B cell (primary cell): ENCODE measurements at regions not wholly inside any gene's neighbourhood (a gene's known extent, or its start where the extent isn't known, plus 50 kb on each side); places are given as distances from the start of the nearest gene placed in this dataset.
"Not testable (repeated sequence)": the region's sequence is repeated elsewhere in the genome, so short reads cannot be mapped to it uniquely, and the experiment has no call there.

ENCODE experiments used
- ATAC-seq: fragments of 200-7000 bp; cut with Tn5 transposase; one replicate; pipeline ENCODE4 v1.10.0; 2021; ENCODE audit warnings: low read depth, mild to moderate bottlenecking, moderate number of reproducible peaks, moderate library complexity
- CTCF ChIA-PET: fragments of 350-600 bp; sonication (Branson Sonifier 250); formaldehyde crosslinking; loops from one replicate; lab custom pipeline; 2021; ENCODE audit warnings: antibody characterized with exemption, inconsistent platforms; lab: Charles Lee
- POLR2A ChIA-PET: fragments of 350-600 bp; sonication (Branson Sonifier 250); formaldehyde crosslinking; loops from one replicate; lab custom pipeline; 2021; ENCODE audit warnings: antibody characterized with exemption; lab: Charles Lee
- DNase-seq: peaks from one replicate; pipeline ENCODE4 v3.0.0; 2013
- H2AFZ ChIP-seq: 2 replicates; pipeline ENCODE4 v1.6.1; 2012; ENCODE audit warnings: mild to moderate bottlenecking, low read depth, low read length; ENCODE audit not compliant: insufficient read depth, poor library complexity, severe bottlenecking
- H3K27ac ChIP-seq, 2 donors: 1 replicate in 1 of 2; 2 replicates in 1 of 2; pipeline ENCODE4 v1.5.1; 2012 to 2013; ENCODE audit warnings: low read length in 2 of 2, mild to moderate bottlenecking in 2 of 2, moderate library complexity in 1 of 2
- H3K27me3 ChIP-seq, 4 experiments: fragments of 200-600 bp in 1 of 4; sonication (generic) in 1 of 4; replicated peaks in 1 of 4; 1 replicate in 2 of 4; 2 replicates in 2 of 4; pipeline versions ENCODE4 v1.6.1 to v1.7.0; 2013 to 2016; ENCODE audit warnings: low read length in 3 of 4, mild to moderate bottlenecking in 2 of 4, mixed read lengths in 1 of 4, moderate library complexity in 1 of 4; ENCODE audit not compliant: insufficient read depth in 4 of 4, control insufficient read depth in 3 of 4; ENCODE audit errors: control extremely low read depth in 1 of 4
- H3K36me3 ChIP-seq, 2 experiments: replicated peaks in 1 of 2; 1 replicate in 1 of 2; 2 replicates in 1 of 2; pipeline versions ENCODE4 v1.6.1 to v1.7.1; 2013; ENCODE audit warnings: low read length in 1 of 2; ENCODE audit not compliant: insufficient read depth in 2 of 2, control insufficient read depth in 1 of 2; ENCODE audit errors: control extremely low read depth in 1 of 2, extremely low read depth in 1 of 2
- H3K4me1 ChIP-seq, 2 donors: fragments of 200-600 bp in 1 of 2; sonication (generic) in 1 of 2; 1 replicate in 1 of 2; 2 replicates in 1 of 2; pipeline versions ENCODE4 v1.5.1 to v1.6.1; 2013 to 2017; ENCODE audit warnings: low read length in 2 of 2; ENCODE audit not compliant: control insufficient read depth in 2 of 2, insufficient read depth in 2 of 2
- H3K4me2 ChIP-seq: replicated peaks from 2 replicates; pipeline ENCODE3; 2012; ENCODE audit warnings: mild to moderate bottlenecking, low read depth, low read length; ENCODE audit not compliant: poor library complexity, severe bottlenecking
- H3K4me3 ChIP-seq, 5 experiments: fragments of 200-600 bp in 1 of 5; sonication (generic) in 1 of 5; 1 replicate in 3 of 5; 2 replicates in 2 of 5; pipeline versions ENCODE4 v1.5.1 to v1.7.0; 2011 to 2016; ENCODE audit warnings: low read length in 4 of 5, mild to moderate bottlenecking in 4 of 5, low read depth in 2 of 5, control low read depth in 1 of 5, moderate library complexity in 1 of 5; ENCODE audit not compliant: insufficient read depth in 1 of 5; ENCODE audit errors: control extremely low read depth in 1 of 5, extremely low read depth in 1 of 5
- H3K79me2 ChIP-seq: fragments of 200-600 bp; sonication (generic); one replicate; pipeline ENCODE4 v1.6.0; 2016; ENCODE audit warnings: low read length; ENCODE audit not compliant: control insufficient read depth, insufficient read depth
- H3K9ac ChIP-seq: fragments of 200-600 bp; sonication (generic); 2 replicates; pipeline ENCODE4 v1.6.1; 2017; ENCODE audit warnings: mild to moderate bottlenecking, low read length, moderate library complexity
- H3K9me3 ChIP-seq, 3 donors: one replicate each; pipeline versions ENCODE4 v1.6.1 to v1.7.1; 2013; ENCODE audit warnings: low read length in 2 of 3; ENCODE audit not compliant: control insufficient read depth in 2 of 3, insufficient read depth in 1 of 3; ENCODE audit errors: control extremely low read depth in 1 of 3
- H4K20me1 ChIP-seq: 2 replicates; pipeline ENCODE4 v1.6.0; 2012; ENCODE audit warnings: mild to moderate bottlenecking, low read length; ENCODE audit not compliant: insufficient read depth, control insufficient read depth, poor library complexity, severe bottlenecking
- H3K27ac Mint-ChIP-seq: one replicate; pipeline ENCODE4 v1.8.0; 2021; ENCODE audit warnings: mixed read lengths
- H3K27me3 Mint-ChIP-seq: one replicate; pipeline ENCODE4 v1.8.0; 2021; ENCODE audit warnings: mixed read lengths
- H3K4me1 Mint-ChIP-seq: one replicate; pipeline ENCODE4 v1.8.0; 2021; ENCODE audit warnings: mixed read lengths
- H3K4me3 Mint-ChIP-seq: one replicate; pipeline ENCODE4 v1.8.0; 2021; ENCODE audit warnings: mixed read lengths
- H3K9me3 Mint-ChIP-seq: one replicate; pipeline ENCODE4 v1.8.0; 2022; ENCODE audit warnings: mixed read lengths; ENCODE audit not compliant: insufficient read depth
- WGBS: methylation state at CpG from one replicate; pipeline ENCODE4 v1.1.5; 2013; ENCODE audit warnings: missing lambda C conversion rate; ENCODE audit not compliant: insufficient coverage; 5-methylcytosine and 5-hydroxymethylcytosine counted together
- intact Hi-C: fragments of 100-400 bp; cut with micrococcal nuclease; formaldehyde crosslinking; loops from one replicate; pipeline ENCODE4 v1.10.0; 2022

GRCh38 chr2:91588782-91589223 lies 2897.3 kb downstream of the RPIA start:
- H3K9me3 Mint-ChIP-seq, H3K4me1 Mint-ChIP-seq, ATAC-seq, H3K4me3 ChIP-seq, H3K4me2 ChIP-seq, CTCF ChIA-PET, H3K36me3 ChIP-seq, H3K79me2 ChIP-seq, H3K9ac ChIP-seq, H3K4me3 Mint-ChIP-seq, DNase-seq, POLR2A ChIA-PET, H3K4me1 ChIP-seq, intact Hi-C loops, H4K20me1 ChIP-seq, H3K27me3 ChIP-seq, H3K27ac ChIP-seq, H2AFZ ChIP-seq, H3K27ac Mint-ChIP-seq: not testable (repeated sequence)
- peaks cover 0 to 16% (median 0%) of the 10 kb centered on the region in 3 donors for H3K9me3 ChIP-seq
- peaks cover 24% of the 10 kb centered on the region for H3K27me3 Mint-ChIP-seq
- WGBS, result 83% methylated on average over 34 of the region's 36 CpGs

GRCh38 chr2:91589454-91590328 lies 2898.2 kb downstream of the RPIA start:
- ATAC-seq, H3K27ac ChIP-seq, POLR2A ChIA-PET, H3K9ac ChIP-seq, H3K79me2 ChIP-seq, H4K20me1 ChIP-seq, H3K27ac Mint-ChIP-seq, CTCF ChIA-PET, H3K4me1 Mint-ChIP-seq, DNase-seq, H3K4me1 ChIP-seq, intact Hi-C loops, H3K4me3 ChIP-seq, H3K4me3 Mint-ChIP-seq, H3K36me3 ChIP-seq, H3K27me3 ChIP-seq, H2AFZ ChIP-seq, H3K9me3 Mint-ChIP-seq, H3K4me2 ChIP-seq: not testable (repeated sequence)
- 28% methylated on average over 51 of the region's 65 CpGs for WGBS
- peaks cover 0 to 11% (median 0%) of the 10 kb centered on the region in 3 donors for H3K9me3 ChIP-seq
- peaks cover 17% of the 10 kb centered on the region for H3K27me3 Mint-ChIP-seq

- WGBS, result 93% methylated on average over 6 of the region's 12 CpGs
- intact Hi-C loops, result not testable (repeated sequence)
Observed at GRCh38 chr2:91590381-91590780, 2898.9 kb downstream of the RPIA start.

GRCh38 chr2:91591066-91591465 lies 2899.6 kb downstream of the RPIA start:
- H3K4me1 ChIP-seq, DNase-seq, H3K27ac Mint-ChIP-seq, H3K79me2 ChIP-seq, H2AFZ ChIP-seq, ATAC-seq, H3K4me1 Mint-ChIP-seq, H3K4me3 Mint-ChIP-seq, H3K36me3 ChIP-seq, CTCF ChIA-PET, H3K4me3 ChIP-seq, H4K20me1 ChIP-seq, H3K9me3 Mint-ChIP-seq, intact Hi-C loops, H3K27me3 ChIP-seq, H3K4me2 ChIP-seq, H3K27ac ChIP-seq, POLR2A ChIA-PET, H3K9ac ChIP-seq: not testable (repeated sequence)
- WGBS, result 100% methylated on average over 2 of the region's 6 CpGs
- H3K9me3 ChIP-seq, result peaks cover 0 to 11% (median 0%) of the 10 kb centered on the region in 3 donors
- peaks cover 17% of the 10 kb centered on the region for H3K27me3 Mint-ChIP-seq

More at GRCh38 chr2:91590381-91590780, 2898.9 kb downstream of the RPIA start:
- H2AFZ ChIP-seq, POLR2A ChIA-PET, H3K27ac ChIP-seq, H3K36me3 ChIP-seq, H3K27ac Mint-ChIP-seq, ATAC-seq, H3K4me3 ChIP-seq, H3K4me1 ChIP-seq, H3K4me1 Mint-ChIP-seq, H3K9ac ChIP-seq, H3K9me3 Mint-ChIP-seq, H3K79me2 ChIP-seq, H3K27me3 ChIP-seq, H4K20me1 ChIP-seq, H3K4me3 Mint-ChIP-seq, H3K4me2 ChIP-seq, CTCF ChIA-PET, DNase-seq: not testable (repeated sequence)
- peaks cover 0 to 11% (median 0%) of the 10 kb centered on the region in 3 donors for H3K9me3 ChIP-seq
- H3K27me3 Mint-ChIP-seq, result peaks cover 17% of the 10 kb centered on the region
